Tibial artery (tissue), 4 donors: ENCODE measurements at regions not wholly inside any gene's neighbourhood (a gene's known extent, or its start where the extent isn't known, plus 50 kb on each side); places are given as distances from the start of the nearest gene placed in this dataset.

Source experiments
- DNase-seq, 2 donors: peaks; one replicate each; pipeline ENCODE4 v3.0.0-alpha.2; 2019
- H3K27ac ChIP-seq, 2 donors: fragments of 200-600 bp; sonication (generic) in 1 of 2; 1 replicate in 1 of 2; 2 replicates in 1 of 2; pipeline ENCODE4 v1.5.1; 2018 to 2019; ENCODE audit warnings: mild to moderate bottlenecking in 1 of 2
- H3K27me3 ChIP-seq, 2 donors: fragments of 200-600 bp; sonication (generic) in 1 of 2; one replicate each; pipeline versions ENCODE4 v1.5.1 to v1.6.0; 2016 to 2019
- H3K36me3 ChIP-seq, 3 donors: fragments of 200-600 bp; sonication (generic) in 2 of 3; one replicate each; pipeline ENCODE4 v1.5.1; 2016 to 2019; ENCODE audit warnings: mild to moderate bottlenecking in 2 of 3
- H3K4me1 ChIP-seq, 4 donors: fragments of 200-600 bp; sonication (generic) in 2 of 4; 1 replicate in 3 of 4; 2 replicates in 1 of 4; pipeline ENCODE4 v1.5.1; 2016 to 2019
- H3K4me3 ChIP-seq, 2 donors: fragments of 200-600 bp; sonication (generic) in 1 of 2; 1 replicate in 1 of 2; 2 replicates in 1 of 2; pipeline ENCODE4 v1.5.1; 2018 to 2019; ENCODE audit warnings: mild to moderate bottlenecking in 2 of 2
- H3K9me3 ChIP-seq, 3 donors: fragments of 200-600 bp; sonication (generic) in 1 of 3; one replicate each; pipeline ENCODE4 v1.5.1; 2016 to 2019
- intact Hi-C: fragments of 100-400 bp; cut with DNase I; formaldehyde crosslinking; loops from one replicate; pipeline ENCODE4 v1.15.0; 2023; ENCODE audit warnings: low total_unique reads
- TF ChIP-seq, protein P1 (sequence below), 2 experiments: fragments of 200-600 bp in 1 of 2; fragments of 450-650 bp in 1 of 2; IDR thresholded peaks; one replicate each; pipeline ENCODE4 v1.5.1; 2017 to 2019; ENCODE audit warnings: antibody characterized with exemption in 2 of 2, mild to moderate bottlenecking in 1 of 2, moderate library complexity in 1 of 2

DNA sequence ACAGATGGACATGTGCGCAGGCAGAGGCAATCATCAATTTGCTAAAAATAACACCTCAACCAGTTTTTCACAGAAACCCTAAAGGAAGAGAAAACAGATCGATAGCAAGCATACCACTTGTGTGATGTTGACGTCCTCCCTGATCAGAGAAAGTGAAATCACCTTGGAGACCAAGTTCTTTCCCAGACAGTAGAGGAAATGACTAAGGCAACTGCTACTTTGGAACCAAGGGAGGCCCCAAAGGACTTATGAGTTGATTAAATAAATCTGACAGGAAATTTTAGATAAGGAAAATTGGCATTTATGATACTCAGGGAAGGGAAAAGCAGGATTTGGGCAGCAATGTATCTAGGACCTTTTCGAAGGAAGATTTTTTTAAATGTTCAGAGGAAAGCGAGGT, 267.1 kb upstream of the ASIC2 start:
- H3K27ac ChIP-seq: peak overlapping the region in 1 of 2 donors; percentile 30
- intact Hi-C loops: no loop called here

GRCh38 chr17:33560871-33561270, 267.8 kb upstream of the ASIC2 start:
- TF ChIP-seq, protein P1, sequence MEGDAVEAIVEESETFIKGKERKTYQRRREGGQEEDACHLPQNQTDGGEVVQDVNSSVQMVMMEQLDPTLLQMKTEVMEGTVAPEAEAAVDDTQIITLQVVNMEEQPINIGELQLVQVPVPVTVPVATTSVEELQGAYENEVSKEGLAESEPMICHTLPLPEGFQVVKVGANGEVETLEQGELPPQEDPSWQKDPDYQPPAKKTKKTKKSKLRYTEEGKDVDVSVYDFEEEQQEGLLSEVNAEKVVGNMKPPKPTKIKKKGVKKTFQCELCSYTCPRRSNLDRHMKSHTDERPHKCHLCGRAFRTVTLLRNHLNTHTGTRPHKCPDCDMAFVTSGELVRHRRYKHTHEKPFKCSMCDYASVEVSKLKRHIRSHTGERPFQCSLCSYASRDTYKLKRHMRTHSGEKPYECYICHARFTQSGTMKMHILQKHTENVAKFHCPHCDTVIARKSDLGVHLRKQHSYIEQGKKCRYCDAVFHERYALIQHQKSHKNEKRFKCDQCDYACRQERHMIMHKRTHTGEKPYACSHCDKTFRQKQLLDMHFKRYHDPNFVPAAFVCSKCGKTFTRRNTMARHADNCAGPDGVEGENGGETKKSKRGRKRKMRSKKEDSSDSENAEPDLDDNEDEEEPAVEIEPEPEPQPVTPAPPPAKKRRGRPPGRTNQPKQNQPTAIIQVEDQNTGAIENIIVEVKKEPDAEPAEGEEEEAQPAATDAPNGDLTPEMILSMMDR (IDR thresholded peaks at IDR 0.05): no peak
- intact Hi-C loops: no loop called here
- Histone ChIP-seq H3K4me3 (no peak overlapping the region), H3K9me3 (peaks cover 0 to 6% (median 4%) of the 10 kb centered on the region in 3 donors), H3K27ac (no peak overlapping the region), H3K36me3 (peaks cover 0 to 5% (median 0%) of the 10 kb centered on the region in 3 donors), H3K27me3 (no peaks in the 10 kb centered on the region), H3K4me1 (peaks cover 0 to 24% (median 6%) of the 10 kb centered on the region in 4 donors)
- no peak for DNase-seq

More for the DNA sequence above, 267.1 kb upstream of the ASIC2 start:
- DNase-seq: no peak
- no peak overlapping the region for H3K4me3 ChIP-seq
- peaks cover 0 to 24% (median 6%) of the 10 kb centered on the region in 4 donors for H3K4me1 ChIP-seq
- TF ChIP-seq, protein P1 (IDR thresholded peaks at IDR 0.05): no peak
- peaks cover 0 to 6% (median 4%) of the 10 kb centered on the region in 3 donors for H3K9me3 ChIP-seq
- peaks cover 0 to 5% (median 0%) of the 10 kb centered on the region in 3 donors for H3K36me3 ChIP-seq
- H3K27me3 ChIP-seq: no peaks in the 10 kb centered on the region

DNA sequence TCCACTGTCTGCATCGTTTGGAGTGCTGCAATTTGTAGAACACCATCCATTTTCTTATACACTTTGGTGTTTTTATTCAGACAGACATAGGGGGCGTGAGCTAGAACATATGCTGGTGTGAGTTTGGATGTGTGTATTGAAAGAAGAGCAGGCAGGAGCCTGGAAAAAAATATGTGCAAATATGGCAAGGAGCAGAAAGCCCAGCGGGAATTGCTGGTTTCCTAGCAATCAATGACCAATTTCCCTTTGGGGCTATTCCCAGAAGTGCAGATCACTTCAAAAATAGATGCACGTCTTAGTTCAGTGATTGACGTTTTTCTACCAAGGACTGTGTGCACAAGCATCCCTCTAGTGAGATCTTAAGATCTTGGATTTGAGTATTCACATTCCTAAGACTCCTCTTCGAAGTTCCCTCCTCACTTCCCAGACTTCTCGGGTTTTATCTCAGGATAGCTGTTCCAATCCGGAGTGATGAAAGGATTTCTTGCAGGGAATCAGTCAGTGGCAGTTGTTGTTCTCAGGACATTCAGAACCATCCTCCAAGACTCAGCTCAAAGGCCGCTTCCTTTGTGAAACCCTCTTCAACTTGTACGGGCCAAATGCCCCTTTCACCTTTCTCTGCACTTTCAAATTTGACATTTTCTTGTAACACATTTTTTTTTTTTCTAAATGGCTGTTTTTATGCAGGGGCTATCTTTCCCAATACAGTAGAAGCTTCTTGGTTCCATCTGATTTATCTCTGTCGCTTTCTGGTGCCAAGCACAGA, 268.7 kb upstream of the ASIC2 start:
- Histone ChIP-seq H3K9me3 (peaks cover 0 to 6% (median 4%) of the 10 kb centered on the region in 3 donors), H3K27ac (peak overlapping the region in 1 of 2 donors; percentile 22), H3K4me1 (peaks cover 0 to 24% (median 6%) of the 10 kb centered on the region in 4 donors), H3K36me3 (peaks cover 0 to 5% (median 0%) of the 10 kb centered on the region in 3 donors), H3K4me3 (no peak overlapping the region), H3K27me3 (no peaks in the 10 kb centered on the region)
- intact Hi-C loops: no loop called here
- TF ChIP-seq, protein P1 (IDR thresholded peaks at IDR 0.05): no peak
- DNase-seq: no peak

- Histone ChIP-seq H3K4me3 (no peak overlapping the region), H3K4me1 (peaks cover 0 to 24% (median 6%) of the 10 kb centered on the region in 4 donors), H3K27me3 (no peaks in the 10 kb centered on the region), H3K27ac (peak overlapping the region in 1 of 2 donors; percentile 22), H3K36me3 (peaks cover 0 to 3% (median 0%) of the 10 kb centered on the region in 3 donors), H3K9me3 (peaks cover 0 to 5% (median 4%) of the 10 kb centered on the region in 3 donors)
- TF ChIP-seq, protein P1 (IDR thresholded peaks at IDR 0.05): no peak
- DNase-seq: no peak
- intact Hi-C loops: no loop called here
Measured at GRCh38 chr17:33562792-33563191, 269.7 kb upstream of the ASIC2 start.

DNA sequence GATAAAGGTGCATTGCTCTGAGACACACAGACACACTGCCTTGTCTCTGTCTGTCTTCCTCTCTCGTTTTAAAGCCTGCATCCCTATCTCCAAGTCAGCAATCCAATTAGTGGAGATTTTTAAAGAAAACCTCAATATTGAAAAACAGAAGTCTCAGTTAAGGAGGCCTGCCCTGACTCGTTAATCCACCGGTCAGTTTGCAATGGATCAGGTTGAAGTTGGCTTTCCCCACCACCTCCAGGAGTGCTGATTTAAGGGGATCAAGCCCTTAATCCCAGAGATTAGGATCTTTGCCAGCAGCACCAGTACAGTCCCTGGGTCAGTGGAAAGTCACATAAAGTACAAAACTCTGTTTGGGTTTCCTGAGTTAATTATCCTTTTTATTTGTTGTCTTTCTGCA, 271.1 kb upstream of the ASIC2 start:
- peaks cover 0 to 24% (median 6%) of the 10 kb centered on the region in 4 donors for H3K4me1 ChIP-seq
- no peaks in the 10 kb centered on the region for H3K36me3 ChIP-seq
- H3K4me3 ChIP-seq: no peak overlapping the region
- H3K27ac ChIP-seq: no peak overlapping the region
- H3K9me3 ChIP-seq: no peaks in the 10 kb centered on the region
- no peak for DNase-seq
- TF ChIP-seq, protein P1 (IDR thresholded peaks at IDR 0.05): no peak
- H3K27me3 ChIP-seq: no peaks in the 10 kb centered on the region
- intact Hi-C loops: no loop called here
